ENCODE measurements at regions not wholly inside any gene's neighbourhood (a gene's known extent, or its start where the extent isn't known, plus 50 kb on each side); places are given as distances from the start of the nearest gene placed in this dataset.

- DNase-seq (ENCODE audit: extremely low read depth in 1 of 11, low read depth in 9 of 11, low spot score in 4 of 11) = no peak
Observed at GRCh38 chr7:115674467-115675024, 356.0 kb downstream of the TFEC start.

DNA sequence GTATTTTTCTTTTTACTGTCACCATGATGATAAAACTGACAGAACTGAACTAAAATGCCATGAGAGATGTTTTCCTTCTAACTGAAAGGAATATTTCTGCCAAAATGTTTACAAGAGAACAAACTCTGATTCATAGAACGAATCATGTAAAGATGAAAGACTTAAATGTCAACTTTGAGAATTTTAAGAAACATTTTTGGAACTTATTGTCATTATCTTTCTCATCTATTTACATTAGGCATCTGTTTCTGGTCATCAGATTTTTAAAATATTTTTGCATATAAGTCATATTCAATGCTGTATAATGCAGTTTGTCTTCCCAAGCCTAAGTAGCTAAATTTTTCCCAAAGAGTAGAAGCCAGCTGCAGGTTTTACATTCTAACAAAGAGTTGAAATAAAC, 358.5 kb downstream of the TFEC start:
- no peak for DNase-seq (ENCODE audit: extremely low read depth in 1 of 11, low read depth in 9 of 11, low spot score in 4 of 11)

DNA sequence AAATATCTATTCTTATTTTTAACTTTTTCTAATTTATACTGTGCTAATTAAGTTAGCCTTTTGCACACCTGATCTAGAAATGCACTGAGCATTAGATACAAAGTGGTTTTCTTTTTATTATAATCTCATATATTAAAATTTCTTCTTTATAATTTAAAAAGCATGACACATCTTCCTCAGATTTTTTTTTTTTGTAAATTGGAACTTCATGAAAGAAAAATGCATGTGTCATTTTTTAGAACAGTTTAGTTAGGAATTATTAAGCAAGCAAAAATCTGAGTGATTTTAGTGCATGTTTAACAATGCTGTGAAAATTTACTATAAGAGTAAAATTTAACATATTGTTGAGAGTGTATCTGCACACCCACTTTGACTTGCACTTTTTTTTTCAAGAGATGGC, 367.9 kb downstream of the TFEC start:
- no peak for DNase-seq (ENCODE audit: extremely low read depth in 1 of 11, low read depth in 9 of 11, low spot score in 4 of 11)

- no peak for DNase-seq (ENCODE audit: extremely low read depth in 1 of 11, low read depth in 9 of 11, low spot score in 4 of 11)
Observed at GRCh38 chr7:115662120-115662519, 368.4 kb downstream of the TFEC start.

- DNase-seq (ENCODE audit: extremely low read depth in 1 of 11, low read depth in 9 of 11, low spot score in 4 of 11) = no peak
Observed at GRCh38 chr7:115658223-115658622, 372.3 kb downstream of the TFEC start.

DNA sequence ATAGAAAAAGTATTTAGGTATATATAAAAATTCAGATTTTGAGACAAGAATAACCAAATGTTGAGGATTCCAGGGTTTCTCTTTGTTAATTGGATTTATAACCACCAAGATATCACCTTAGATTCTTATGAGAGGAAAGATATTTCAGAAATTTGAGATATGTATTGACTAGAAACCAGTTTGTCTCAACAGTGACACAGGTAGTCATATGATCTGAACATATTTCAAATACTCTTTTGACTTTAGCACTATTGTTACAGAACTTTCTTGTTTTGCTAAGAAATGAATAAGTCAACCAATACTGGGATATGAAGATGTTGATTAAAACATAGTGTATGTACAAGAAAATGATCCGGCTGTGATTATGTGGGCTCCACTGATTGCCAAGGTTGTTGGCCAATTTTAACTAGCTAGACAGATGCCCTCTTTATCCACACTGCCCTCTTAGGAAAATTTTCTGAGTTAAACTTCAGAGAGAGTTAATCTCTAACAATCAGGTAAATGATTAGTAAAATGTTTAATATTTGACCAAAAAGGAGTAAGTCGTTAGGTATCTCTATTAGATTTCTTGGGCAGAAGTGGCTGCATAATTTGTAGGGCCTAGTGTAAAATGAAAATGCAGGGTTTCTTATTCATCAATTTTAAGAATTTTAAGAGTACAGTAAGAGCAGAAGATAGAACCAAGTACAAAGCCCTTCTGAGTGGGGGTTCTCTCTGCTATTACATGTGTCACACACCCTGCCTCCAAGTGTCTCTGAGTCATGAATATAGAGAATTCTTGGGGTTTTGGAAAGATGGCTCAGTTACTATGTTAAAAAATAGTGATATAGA, 376.0 kb downstream of the TFEC start:
- DNase-seq (ENCODE audit: extremely low read depth in 1 of 11, low read depth in 9 of 11, low spot score in 4 of 11) = peak in 5 of 11 donors; percentile 2 to 46 (median 25)

GRCh38 chr7:115649429-115649828, 381.1 kb downstream of the TFEC start:
- no peak for DNase-seq (ENCODE audit: extremely low read depth in 1 of 11, low read depth in 9 of 11, low spot score in 4 of 11)

DNA sequence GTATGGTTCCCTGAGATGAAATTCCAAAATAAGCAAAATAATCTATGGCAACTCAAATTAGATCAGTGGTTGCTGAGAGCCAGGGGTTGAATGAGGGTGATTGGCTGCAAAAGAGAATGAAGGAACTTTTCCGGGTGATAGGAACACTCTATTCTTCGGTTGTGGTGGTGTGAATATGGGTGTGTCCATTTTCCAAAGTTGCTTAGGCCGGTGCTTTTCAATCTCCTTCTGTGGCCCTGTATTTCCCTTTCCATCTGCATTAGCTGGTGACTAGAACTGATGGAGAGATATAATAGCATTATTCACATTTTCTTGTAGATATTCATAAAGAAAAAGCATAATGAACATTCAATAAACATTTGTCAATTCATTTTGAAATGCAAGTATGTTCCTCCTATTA, 382.9 kb downstream of the TFEC start:
- DNase-seq (ENCODE audit: extremely low read depth in 1 of 11, low read depth in 9 of 11, low spot score in 4 of 11) = no peak

- DNase-seq (ENCODE audit: extremely low read depth in 1 of 11, low read depth in 9 of 11, low spot score in 4 of 11) = no peak
Observed at GRCh38 chr7:115642194-115642593, 388.4 kb downstream of the TFEC start.

DNA sequence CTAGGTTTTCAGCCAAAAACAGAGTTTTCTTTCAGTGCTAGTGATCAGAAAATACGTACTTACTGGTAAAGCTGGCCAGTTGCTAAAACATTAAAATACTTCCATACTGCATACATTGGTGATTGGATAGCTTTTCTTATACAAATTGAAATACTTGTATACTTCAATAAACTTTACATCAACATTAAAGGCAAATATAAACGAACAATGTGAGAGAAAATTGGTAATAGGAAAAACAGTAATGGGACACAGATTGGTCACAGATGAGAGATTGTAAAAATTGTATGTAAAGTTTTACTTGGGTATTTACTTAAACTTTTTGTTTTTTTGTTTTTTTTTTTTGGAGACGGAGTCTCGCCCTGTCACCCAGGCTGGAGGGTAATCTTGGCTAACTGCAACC, 391.7 kb downstream of the TFEC start:
- no peak for DNase-seq (ENCODE audit: extremely low read depth in 1 of 11, low read depth in 9 of 11, low spot score in 4 of 11)

GRCh38 chr7:115637128-115637527, 393.4 kb downstream of the TFEC start:
- no peak for DNase-seq (ENCODE audit: extremely low read depth in 1 of 11, low read depth in 9 of 11, low spot score in 4 of 11)

DNA sequence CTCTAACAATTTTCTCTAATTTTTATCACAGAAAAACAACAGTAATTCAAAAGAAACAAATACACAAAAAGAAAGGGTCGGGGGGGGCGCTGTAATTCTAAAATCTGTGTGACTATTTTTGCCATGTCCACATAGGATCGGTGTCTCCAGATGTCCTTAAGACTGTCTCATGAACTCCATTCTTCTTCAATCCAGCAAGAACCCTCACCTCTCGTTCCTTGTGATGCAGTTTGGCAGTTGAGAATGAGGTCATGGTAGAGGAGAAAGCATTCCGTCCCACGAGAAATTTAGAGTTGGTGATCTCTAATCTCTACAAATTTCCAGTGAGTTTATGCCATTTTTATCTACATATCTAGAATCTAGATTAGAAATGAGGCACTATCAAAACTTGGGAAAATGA, 394.7 kb downstream of the TFEC start:
- DNase-seq (ENCODE audit: extremely low read depth in 1 of 11, low read depth in 9 of 11, low spot score in 4 of 11) = no peak

DNA sequence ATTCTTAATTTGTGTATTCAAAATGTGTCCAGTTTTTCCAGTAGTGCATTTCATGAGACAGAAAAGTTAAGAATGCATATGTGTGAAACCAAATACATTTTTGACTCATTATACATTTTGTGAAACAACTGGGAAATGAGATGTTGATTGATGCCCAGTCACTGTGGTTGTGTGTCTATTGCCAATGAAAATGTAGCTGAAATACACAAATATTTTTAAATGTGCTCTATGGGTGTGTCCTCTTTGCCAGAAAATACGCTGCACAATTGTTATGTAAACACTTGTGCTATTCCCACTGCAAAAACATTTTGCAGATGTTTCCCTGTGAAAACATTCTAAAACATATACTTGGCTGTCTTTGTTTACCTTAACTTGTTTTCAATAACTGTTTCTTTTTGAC, 395.2 kb downstream of the TFEC start:
- DNase-seq (ENCODE audit: extremely low read depth in 1 of 11, low read depth in 9 of 11, low spot score in 4 of 11) = no peak

DNA sequence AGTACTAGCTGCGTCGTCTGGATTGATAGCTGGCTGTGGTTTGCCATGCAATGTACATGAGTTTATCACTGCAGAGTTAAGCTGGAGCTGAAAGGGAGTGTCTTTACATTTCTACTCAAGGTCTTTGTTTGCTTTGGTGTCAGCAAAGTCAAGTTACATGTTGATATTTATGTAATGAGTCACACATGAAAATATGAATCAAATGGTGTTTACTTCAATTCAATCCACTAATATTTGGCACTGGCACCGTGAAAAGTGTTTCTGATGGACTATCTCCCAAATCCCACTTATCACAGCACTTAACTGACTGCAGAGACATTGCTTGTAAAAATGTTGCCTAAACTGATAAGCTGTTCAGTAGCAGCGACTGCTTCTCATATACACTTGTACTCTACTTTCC, 395.9 kb downstream of the TFEC start:
- no peak for DNase-seq (ENCODE audit: extremely low read depth in 1 of 11, low read depth in 9 of 11, low spot score in 4 of 11)

GRCh38 chr7:115632636-115633035, 397.9 kb downstream of the TFEC start:
- no peak for DNase-seq (ENCODE audit: extremely low read depth in 1 of 11, low read depth in 9 of 11, low spot score in 4 of 11)

GRCh38 chr7:115631782-115632181, 398.8 kb downstream of the TFEC start:
- DNase-seq (ENCODE audit: extremely low read depth in 1 of 11, low read depth in 9 of 11, low spot score in 4 of 11) = no peak

DNA sequence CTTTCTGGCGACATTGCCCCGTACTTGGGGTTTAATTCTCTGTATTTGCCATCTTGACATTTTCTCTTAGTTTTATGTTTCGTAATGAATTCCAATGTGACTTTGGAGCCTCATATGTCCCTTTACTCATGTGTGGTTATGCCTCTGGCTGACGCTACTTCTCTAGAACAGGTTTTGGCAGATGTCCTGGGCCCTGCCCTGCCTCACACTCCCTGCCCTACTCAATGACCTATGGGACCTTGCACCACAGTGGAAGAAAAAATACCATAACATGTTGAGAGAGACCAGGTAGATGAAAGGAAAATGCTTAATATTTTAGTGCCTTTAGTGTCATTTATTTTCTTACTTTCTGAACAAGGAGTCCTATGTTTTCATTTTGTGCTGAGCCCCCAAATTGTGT, 400.5 kb downstream of the TFEC start:
- DNase-seq (ENCODE audit: extremely low read depth in 1 of 11, low read depth in 9 of 11, low spot score in 4 of 11) = no peak

- DNase-seq (ENCODE audit: extremely low read depth in 1 of 11, low read depth in 9 of 11, low spot score in 4 of 11) = no peak
Observed at GRCh38 chr7:115618676-115619075, 411.9 kb downstream of the TFEC start.

- no peak for DNase-seq (ENCODE audit: extremely low read depth in 1 of 11, low read depth in 9 of 11, low spot score in 4 of 11)
Observed at GRCh38 chr7:115613836-115614235, 416.7 kb downstream of the TFEC start.

GRCh38 chr7:115603416-115603815, 427.1 kb downstream of the TFEC start:
- DNase-seq (ENCODE audit: extremely low read depth in 1 of 11, low read depth in 9 of 11, low spot score in 4 of 11) = no peak

DNA sequence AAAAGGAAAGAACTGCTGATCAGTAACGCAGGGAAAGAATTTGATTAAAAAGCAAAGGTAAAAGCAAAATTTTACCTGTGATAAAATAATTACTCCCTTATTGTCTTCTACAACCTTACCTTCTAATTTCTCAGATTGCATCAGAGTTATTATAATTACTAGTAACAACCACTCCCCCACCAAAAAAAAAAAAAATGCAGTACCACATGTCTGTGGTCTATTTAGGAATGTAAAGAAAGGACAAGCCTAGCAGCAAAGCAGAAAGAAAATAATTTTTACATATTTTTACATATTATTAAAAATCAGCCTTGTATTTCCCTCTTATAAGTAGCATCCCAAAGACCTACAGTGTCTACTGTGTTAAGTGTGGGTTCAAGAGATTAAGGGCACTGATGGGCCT, 430.4 kb downstream of the TFEC start:
- no peak for DNase-seq (ENCODE audit: extremely low read depth in 1 of 11, low read depth in 9 of 11, low spot score in 4 of 11)
